Sigmoid colon (tissue), 4 donors: ENCODE measurements at regions not wholly inside any gene's neighbourhood (a gene's known extent, or its start where the extent isn't known, plus 50 kb on each side); places are given as distances from the start of the nearest gene placed in this dataset.

Source experiments
- EP300 ChIP-seq, 4 donors: sonication (generic); formaldehyde crosslinking; IDR thresholded peaks; one replicate each; pipeline ENCODE4 v1.6.1; 2017; ENCODE audit warnings: antibody characterized with exemption in 4 of 4
- TF ChIP-seq, protein P1 (sequence below), 4 experiments: fragments of 450-650 bp in 3 of 4; fragments of 200-600 bp in 1 of 4; IDR thresholded peaks; one replicate each; pipeline ENCODE4 v1.5.1; 2016 to 2019; ENCODE audit warnings: antibody characterized with exemption in 4 of 4, mild to moderate bottlenecking in 3 of 4, moderate library complexity in 2 of 4

- TF ChIP-seq, protein P1, sequence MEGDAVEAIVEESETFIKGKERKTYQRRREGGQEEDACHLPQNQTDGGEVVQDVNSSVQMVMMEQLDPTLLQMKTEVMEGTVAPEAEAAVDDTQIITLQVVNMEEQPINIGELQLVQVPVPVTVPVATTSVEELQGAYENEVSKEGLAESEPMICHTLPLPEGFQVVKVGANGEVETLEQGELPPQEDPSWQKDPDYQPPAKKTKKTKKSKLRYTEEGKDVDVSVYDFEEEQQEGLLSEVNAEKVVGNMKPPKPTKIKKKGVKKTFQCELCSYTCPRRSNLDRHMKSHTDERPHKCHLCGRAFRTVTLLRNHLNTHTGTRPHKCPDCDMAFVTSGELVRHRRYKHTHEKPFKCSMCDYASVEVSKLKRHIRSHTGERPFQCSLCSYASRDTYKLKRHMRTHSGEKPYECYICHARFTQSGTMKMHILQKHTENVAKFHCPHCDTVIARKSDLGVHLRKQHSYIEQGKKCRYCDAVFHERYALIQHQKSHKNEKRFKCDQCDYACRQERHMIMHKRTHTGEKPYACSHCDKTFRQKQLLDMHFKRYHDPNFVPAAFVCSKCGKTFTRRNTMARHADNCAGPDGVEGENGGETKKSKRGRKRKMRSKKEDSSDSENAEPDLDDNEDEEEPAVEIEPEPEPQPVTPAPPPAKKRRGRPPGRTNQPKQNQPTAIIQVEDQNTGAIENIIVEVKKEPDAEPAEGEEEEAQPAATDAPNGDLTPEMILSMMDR (IDR thresholded peaks at IDR 0.05), result no peak
- no peak for TF ChIP-seq EP300 (IDR thresholded peaks at IDR 0.05)
Observed at GRCh38 chr18:9020221-9020620, 82.3 kb upstream of the NDUFV2 start.
